ENCODE measurements at regions not wholly inside any gene's neighbourhood (a gene's known extent, or its start where the extent isn't known, plus 50 kb on each side); places are given as distances from the start of the nearest gene placed in this dataset.

GRCh38 chr7:116159711-116160110 lies 50.6 kb upstream of the TES start:
- H3K27ac ChIP-seq (ENCODE audit: low read length): no peak overlapping the region
- no peaks in the 10 kb centered on the region for H3F3A ChIP-seq (ENCODE audit: insufficient read depth, low read length, poor library complexity, severe bottlenecking)
- no peaks in the 10 kb centered on the region for H3K36me3 ChIP-seq (ENCODE audit: insufficient read depth, low read length)
- no peak overlapping the region for H3K4me3 ChIP-seq (ENCODE audit: low read length)
- no peak overlapping the region for H3K4me2 ChIP-seq (ENCODE audit: low read length)
- no peak overlapping the region for H2AFZ ChIP-seq (ENCODE audit: low read depth, low read length)
- no peaks in the 10 kb centered on the region for H3K9me3 ChIP-seq (ENCODE audit: low read length)
- H3K79me2 ChIP-seq (replicated peaks; ENCODE audit: insufficient read depth, low read length): no peaks in the 10 kb centered on the region
- no peak overlapping the region for H3K9ac ChIP-seq (ENCODE audit: low read length)
- H3K27me3 ChIP-seq (ENCODE audit: insufficient read depth, low read depth, low read length): no peaks in the 10 kb centered on the region
- no peaks in the 10 kb centered on the region for H4K20me1 ChIP-seq (ENCODE audit: insufficient read depth)
- TF ChIP-seq CTCF (IDR thresholded peaks at IDR 0.05; ENCODE audit: poor library complexity, severe bottlenecking) (no peak), REST (IDR thresholded peaks at IDR 0.05; ENCODE audit: borderline replicate concordance) (no peak), TAF1 (IDR thresholded peaks at IDR 0.05; ENCODE audit: low read depth) (no peak), RAD21 (conservative IDR thresholded peaks at IDR 0.05) (no peak), EP300 (conservative IDR thresholded peaks at IDR 0.05; ENCODE audit: poor library complexity, severe bottlenecking) (no peak), EZH2 (IDR thresholded peaks at IDR 0.05; ENCODE audit: borderline replicate concordance, insufficient read depth, low read length, poor library complexity, severe bottlenecking) (no peak), MXI1 (conservative IDR thresholded peaks at IDR 0.05; ENCODE audit: poor library complexity, severe bottlenecking) (no peak), POLR2AphosphoS5 (IDR thresholded peaks at IDR 0.05) (no peak), SMC3 (conservative IDR thresholded peaks at IDR 0.05; ENCODE audit: poor library complexity) (no peak)
- no peaks in the 10 kb centered on the region for H3K9me2 ChIP-seq (ENCODE audit: insufficient read depth, low read length)
